GM21737 (cell line): ENCODE measurements at regions not wholly inside any gene's neighbourhood (a gene's known extent, or its start where the extent isn't known, plus 50 kb on each side); places are given as distances from the start of the nearest gene placed in this dataset.

Experiments used
- ATAC-seq: cut with Tn5 transposase; IDR thresholded peaks from one replicate; pipeline ENCODE4 v1.9.1; 2021; ENCODE audit warnings: mild to moderate bottlenecking, moderate library complexity; ENCODE audit not compliant: unreplicated experiment

DNA sequence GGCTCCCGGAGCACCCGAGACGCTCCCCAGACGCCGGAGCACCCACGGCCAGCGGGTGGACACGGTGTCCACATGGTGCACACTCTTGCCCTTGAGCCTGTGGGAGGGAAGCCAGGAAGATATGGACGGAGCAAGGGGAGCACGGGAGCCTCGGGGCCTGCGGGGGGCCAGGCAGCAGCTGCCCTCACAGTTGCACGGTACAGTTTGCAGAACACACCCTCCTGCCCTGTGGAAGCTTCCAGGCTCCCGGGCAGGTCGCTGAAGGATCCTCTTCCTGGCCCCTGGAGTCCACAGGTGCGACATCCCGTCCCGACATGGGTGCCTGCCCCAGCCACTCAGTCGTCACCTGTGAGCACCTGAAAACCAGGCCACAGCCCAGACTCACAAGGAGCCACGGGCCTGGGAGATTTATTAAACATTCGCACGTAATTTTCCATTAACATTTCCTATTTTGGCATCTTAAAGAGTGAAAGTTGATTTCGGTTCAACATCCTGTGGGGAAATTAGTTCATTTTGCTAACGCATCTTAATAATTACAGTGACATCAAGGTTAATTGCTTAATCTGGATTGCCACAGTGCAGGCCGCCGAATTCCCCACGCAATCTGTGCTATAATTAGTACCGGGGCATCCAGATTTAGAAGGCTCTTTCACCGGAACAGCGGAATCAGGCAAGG is 253.3 kb downstream of the BRD1 start:
- ATAC-seq: no peak

- ATAC-seq: no peak
These were observed 254.4 kb downstream of the BRD1 start for GRCh38 chr22:49573109-49573765.

DNA sequence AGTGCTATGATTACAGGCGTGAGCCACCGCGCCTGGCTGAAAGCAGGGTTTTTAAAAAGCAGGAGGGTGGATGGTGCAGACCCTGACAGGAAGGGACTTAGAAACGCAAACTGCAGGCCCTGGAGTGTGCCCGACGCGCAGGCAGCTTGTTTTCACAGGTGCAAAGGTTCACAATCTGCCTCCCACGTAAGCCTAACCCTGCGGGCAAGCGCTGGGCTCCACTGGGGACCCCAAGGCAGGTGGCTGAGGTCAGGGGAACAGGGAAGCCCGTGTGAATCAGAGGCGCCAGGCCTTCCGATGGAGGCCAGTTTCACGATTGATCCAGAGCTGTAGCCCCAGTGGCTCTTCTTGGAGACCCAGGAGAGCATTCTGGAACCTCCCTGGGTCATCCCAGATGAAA is 256.3 kb downstream of the BRD1 start:
- ATAC-seq: no peak

DNA sequence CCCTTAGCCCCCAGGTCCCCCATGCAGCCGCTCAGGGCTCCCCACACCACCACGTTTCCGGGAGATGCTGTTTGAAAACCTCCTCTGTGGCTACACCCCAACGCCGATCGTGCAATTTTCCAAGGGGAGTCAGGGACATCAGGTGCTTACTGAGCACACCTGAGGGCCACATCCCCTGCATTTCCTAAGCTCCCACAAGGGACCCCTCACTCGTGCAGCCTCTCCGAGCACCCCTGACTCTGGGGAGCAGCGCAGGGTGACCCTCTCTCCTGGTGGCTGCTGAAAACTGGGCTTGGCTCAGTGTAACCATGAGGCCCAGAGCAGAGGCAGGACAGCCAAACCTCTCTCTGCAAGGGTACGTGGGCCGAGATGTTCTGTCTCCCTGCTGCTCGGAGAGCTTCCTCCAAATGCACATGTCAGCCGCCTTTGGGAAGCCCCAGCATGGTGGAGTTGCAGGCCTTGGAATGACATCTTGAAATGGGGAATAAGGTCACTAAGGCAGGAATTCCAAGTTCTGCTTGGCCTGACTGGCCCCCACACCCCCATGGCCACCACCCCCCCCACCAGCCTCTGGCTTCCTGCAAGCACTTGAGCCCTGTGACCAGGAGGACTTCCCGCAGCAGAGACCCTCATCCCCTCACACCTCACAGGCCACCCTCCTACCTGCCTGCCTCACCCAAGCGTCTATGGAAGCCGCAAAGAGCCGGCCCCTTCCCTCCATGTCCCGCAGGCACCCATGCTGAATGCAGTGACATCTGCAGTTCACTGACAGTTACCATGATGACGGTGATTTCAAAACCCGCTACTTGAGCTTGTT is 257.4 kb downstream of the BRD1 start:
- ATAC-seq: no peak

DNA sequence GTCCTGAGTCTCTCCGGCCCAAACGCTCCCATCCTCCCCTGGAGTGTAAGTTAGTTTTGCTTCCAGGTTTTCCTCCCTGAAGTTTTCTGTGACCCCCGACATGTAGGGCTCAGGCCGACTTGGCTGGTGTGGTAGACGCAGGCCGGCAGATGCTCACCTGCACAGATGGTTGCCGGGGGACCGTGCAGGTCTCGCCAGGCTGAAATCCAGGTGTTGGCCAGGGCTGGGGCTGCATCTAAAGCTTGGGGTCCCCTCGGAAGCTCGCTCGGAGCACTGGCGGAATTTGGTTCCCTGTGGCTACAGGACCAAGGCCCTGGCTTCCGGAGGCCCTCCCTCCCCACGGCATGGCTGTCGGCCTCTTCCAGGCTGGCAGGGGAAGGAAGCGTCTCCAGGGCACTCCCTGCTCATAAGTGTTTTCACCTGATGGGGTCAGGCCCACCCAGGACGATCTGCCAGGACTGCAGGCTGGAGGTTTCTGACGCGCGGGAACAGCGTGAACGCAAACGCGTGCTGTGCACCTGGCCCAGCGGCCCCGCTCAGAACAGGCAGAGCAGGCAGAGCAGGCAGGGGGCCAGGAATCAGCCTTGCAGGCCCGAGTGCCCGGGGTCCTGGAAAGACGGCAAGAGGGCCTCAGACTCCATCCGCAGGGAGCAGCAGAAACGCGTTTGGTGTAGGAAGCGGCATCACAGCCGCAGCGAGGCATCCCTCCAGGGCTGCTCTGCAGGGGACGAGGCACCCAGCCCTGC is 258.2 kb downstream of the BRD1 start:
- ATAC-seq: no peak

DNA sequence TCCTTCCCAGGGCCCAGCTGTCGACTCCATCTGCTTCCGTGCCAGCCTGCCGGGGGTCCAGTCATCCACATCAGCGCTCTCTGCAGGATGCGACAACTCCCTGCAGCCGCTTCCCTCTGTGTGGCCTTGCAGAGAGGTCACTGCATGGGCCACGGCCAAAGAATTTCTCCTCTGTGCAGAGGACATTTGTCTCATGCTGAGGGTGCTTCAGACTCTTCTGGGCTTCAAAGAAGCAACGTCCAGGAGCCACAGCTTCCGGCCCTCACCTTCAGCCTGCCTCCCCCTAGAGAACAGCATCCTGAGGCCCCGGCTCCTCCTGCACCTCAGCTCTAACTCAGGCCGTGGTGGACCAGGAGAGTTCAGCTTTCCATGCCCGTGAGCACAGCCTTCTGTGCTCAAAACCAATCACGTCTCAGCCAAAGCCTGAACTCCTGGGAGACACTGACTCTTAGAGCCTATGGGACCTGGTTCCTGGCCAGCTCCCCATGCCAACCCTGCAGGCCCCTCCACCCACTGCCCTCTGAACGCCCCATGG is 258.9 kb downstream of the BRD1 start:
- ATAC-seq: no peak

GRCh38 chr22:49567899-49568750 is 259.5 kb downstream of the BRD1 start:
- no peak for ATAC-seq

GRCh38 chr22:49566693-49567092 is 261.0 kb downstream of the BRD1 start:
- ATAC-seq: no peak

DNA sequence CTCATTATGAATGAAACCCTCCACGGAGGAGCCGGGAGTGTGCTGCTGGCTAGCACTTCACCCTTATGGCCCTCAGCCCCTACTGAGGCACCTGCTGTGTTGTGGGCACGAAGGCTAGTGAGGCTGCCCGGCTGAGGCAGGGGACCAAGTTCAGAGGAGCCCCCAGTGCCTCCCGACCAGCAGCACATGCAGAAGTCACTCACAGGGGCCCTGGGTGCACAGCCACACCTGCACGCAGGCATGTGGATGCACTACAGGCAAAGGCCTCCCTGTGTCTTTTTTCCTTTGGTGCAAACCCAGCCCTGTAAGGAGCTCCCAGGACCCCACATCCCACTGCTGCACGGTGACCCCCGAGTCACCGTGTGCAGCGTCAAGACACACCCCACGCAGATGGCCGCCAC is 261.5 kb downstream of the BRD1 start:
- no peak for ATAC-seq

GRCh38 chr22:49565516-49565855 is 262.2 kb downstream of the BRD1 start:
- no peak for ATAC-seq

- no peak for ATAC-seq
These were observed 262.8 kb downstream of the BRD1 start for GRCh38 chr22:49564666-49565515.

GRCh38 chr22:49564054-49564453 is 263.6 kb downstream of the BRD1 start:
- ATAC-seq: no peak

DNA sequence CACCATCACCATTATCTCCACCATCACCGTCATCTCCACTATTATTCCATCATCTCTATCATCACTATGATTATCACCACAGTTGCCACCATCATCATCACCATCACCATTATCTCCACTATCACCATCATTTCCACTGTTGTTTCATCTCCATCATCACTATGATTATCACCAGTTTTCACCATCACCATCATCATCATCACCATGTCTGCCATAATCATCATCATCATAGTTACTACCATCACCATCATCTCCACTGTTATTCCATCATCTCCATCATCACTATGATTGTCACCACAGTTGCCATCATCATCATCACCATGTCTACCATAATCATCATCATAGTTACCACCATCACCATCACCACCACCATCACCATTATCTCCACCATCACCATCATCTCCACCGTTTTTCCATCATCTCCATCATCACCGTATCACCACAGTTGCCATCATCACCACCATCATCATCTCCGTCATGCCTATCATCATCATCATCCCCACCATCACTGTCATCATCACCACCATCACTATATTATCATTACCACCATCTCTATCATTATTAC is 264.9 kb downstream of the BRD1 start:
- ATAC-seq: no peak

DNA sequence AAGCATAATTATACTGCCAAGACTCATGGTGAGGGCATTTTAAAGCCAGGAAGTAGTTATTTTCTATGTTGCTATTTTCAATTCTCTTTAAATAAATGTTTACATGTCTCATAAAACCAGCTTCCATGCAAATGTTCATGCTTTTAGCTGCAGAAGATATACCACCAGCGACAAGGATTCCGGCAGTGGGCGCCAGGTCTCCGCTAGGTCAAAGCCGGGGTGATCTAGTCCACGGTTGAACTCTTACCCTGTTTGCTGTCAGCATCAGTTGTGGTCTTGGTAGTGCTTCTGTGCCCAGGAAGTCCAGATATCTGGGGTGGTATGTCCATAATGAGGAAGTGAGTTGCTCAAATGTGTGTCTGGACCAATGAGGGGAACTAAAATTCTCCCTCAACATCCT is 265.7 kb downstream of the BRD1 start:
- no peak for ATAC-seq

- no peak for ATAC-seq
These were observed 266.3 kb downstream of the BRD1 start for GRCh38 chr22:49561338-49561737.

DNA sequence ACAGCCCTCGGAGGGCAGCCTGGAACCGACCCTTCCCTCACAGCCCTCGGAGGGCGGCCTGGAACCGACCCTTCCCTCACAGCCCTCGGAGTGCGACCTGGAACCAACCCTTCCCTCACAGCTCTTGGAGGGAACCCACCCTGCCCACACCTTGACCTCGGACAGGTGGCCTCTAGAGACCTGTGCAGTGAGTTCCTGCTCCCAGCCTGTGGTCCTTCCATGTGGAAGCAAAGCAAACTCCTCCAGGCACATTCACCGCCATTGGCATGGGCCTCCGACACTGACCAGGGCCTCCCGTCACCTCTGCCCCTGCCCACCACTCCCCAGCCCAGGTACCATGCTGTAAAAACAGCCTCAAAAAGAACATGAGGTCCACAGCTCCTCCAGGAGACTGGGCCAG is 272.1 kb downstream of the BRD1 start:
- no peak for ATAC-seq

GRCh38 chr22:49554741-49555140 is 272.9 kb downstream of the BRD1 start:
- ATAC-seq: no peak

GRCh38 chr22:49554296-49554625 is 273.4 kb downstream of the BRD1 start:
- no peak for ATAC-seq
